ENCODE measurements at regions not wholly inside any gene's neighbourhood (a gene's known extent, or its start where the extent isn't known, plus 50 kb on each side); places are given as distances from the start of the nearest gene placed in this dataset.

DNA sequence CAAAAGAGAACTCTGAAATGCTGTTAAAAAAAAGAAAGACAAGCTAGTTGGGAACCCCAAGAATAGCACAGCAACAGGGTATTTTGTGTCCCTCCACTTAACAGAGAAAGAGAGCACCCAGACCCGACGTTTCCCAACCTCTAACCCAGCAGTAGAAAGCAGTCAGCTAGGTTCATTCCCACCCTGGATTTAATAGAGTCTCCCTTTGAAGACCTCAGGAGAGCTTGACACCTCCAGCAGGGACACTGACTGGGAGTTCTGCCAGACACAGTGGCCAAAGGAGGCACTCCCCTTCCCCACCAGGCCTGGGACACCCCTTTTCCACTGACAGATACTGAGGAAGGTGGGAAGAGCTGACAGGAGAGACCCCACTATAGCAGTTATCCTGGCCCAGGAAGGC lies 337.5 kb upstream of the MSX2 start (continued):
- TF ChIP-seq RAD21 (IDR thresholded peaks at IDR 0.05; ENCODE audit: insufficient read depth, low read depth, low read length): no peak
- TF ChIP-seq, protein P1, sequence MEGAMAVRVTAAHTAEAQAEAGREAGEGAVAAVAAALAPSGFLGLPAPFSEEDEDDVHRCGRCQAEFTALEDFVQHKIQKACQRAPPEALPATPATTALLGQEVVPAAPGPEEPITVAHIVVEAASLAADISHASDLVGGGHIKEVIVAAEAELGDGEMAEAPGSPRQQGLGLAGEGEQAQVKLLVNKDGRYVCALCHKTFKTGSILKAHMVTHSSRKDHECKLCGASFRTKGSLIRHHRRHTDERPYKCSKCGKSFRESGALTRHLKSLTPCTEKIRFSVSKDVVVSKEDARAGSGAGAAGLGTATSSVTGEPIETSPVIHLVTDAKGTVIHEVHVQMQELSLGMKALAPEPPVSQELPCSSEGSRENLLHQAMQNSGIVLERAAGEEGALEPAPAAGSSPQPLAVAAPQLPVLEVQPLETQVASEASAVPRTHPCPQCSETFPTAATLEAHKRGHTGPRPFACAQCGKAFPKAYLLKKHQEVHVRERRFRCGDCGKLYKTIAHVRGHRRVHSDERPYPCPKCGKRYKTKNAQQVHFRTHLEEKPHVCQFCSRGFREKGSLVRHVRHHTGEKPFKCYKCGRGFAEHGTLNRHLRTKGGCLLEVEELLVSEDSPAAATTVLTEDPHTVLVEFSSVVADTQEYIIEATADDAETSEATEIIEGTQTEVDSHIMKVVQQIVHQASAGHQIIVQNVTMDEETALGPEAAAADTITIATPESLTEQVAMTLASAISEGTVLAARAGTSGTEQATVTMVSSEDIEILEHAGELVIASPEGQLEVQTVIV (IDR thresholded peaks at IDR 0.05; ENCODE audit: borderline replicate concordance, partially characterized antibody): no peak
- TF ChIP-seq, protein P2, sequence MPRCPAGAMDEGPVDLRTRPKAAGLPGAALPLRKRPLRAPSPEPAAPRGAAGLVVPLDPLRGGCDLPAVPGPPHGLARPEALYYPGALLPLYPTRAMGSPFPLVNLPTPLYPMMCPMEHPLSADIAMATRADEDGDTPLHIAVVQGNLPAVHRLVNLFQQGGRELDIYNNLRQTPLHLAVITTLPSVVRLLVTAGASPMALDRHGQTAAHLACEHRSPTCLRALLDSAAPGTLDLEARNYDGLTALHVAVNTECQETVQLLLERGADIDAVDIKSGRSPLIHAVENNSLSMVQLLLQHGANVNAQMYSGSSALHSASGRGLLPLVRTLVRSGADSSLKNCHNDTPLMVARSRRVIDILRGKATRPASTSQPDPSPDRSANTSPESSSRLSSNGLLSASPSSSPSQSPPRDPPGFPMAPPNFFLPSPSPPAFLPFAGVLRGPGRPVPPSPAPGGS (IDR thresholded peaks at IDR 0.05; ENCODE audit: borderline replicate concordance, insufficient read depth, low read depth, low read length, poor library complexity, severe bottlenecking): no peak
- no peak for TF ChIP-seq SKIL (IDR thresholded peaks at IDR 0.05; ENCODE audit: low read depth, poor library complexity, severe bottlenecking)
- TF ChIP-seq ZBTB33 (IDR thresholded peaks at IDR 0.05): no peak
- TF ChIP-seq TCF12 (IDR thresholded peaks at IDR 0.05; ENCODE audit: low read depth, low read length): no peak
- no peak for TF ChIP-seq EP300 (IDR thresholded peaks at IDR 0.05; ENCODE audit: borderline replicate concordance in 1 of 2, control insufficient read depth in 1 of 2, low read depth in 2 of 2, low read length in 2 of 2)
- no peak for TF ChIP-seq HSF1 (IDR thresholded peaks at IDR 0.05; ENCODE audit: low read depth, low read length)
- TF ChIP-seq SPI1 (IDR thresholded peaks at IDR 0.05; ENCODE audit: borderline replicate concordance, insufficient read depth, low read depth, low read length): no peak
- TF ChIP-seq HDAC2 (IDR thresholded peaks at IDR 0.05): no peak

Measured in GM12878 (cell line).